Activated B cell treated with CpG ODN at 0.5 μM for 24 hours (primary cell): ENCODE measurements at regions not wholly inside any gene's neighbourhood (a gene's known extent, or its start where the extent isn't known, plus 50 kb on each side); places are given as distances from the start of the nearest gene placed in this dataset.

Experiments used
- ATAC-seq: fragments of 200-7000 bp; cut with Tn5 transposase; one replicate; pipeline ENCODE4 v1.10.0; 2021; ENCODE audit warnings: low read depth, mild to moderate bottlenecking, moderate library complexity
- CTCF ChIA-PET: fragments of 350-600 bp; sonication (Branson Sonifier 250); formaldehyde crosslinking; loops from one replicate; lab custom pipeline; 2021; ENCODE audit warnings: antibody characterized with exemption; lab: Charles Lee
- POLR2A ChIA-PET: fragments of 350-600 bp; sonication (Branson Sonifier 250); formaldehyde crosslinking; loops from one replicate; lab custom pipeline; 2021; ENCODE audit warnings: antibody characterized with exemption; lab: Charles Lee
- DNase-seq: peaks from one replicate; pipeline ENCODE4 v3.0.0; 2022
- H3K27ac Mint-ChIP-seq: one replicate; pipeline ENCODE4 v1.8.0; 2020; ENCODE audit warnings: mixed read lengths
- H3K27me3 Mint-ChIP-seq: one replicate; pipeline ENCODE4 v1.8.0; 2021; ENCODE audit warnings: mixed read lengths
- H3K36me3 Mint-ChIP-seq: one replicate; pipeline ENCODE4 v1.8.0; 2021; ENCODE audit warnings: low read depth, mixed read lengths
- H3K4me1 Mint-ChIP-seq: one replicate; pipeline ENCODE4 v1.8.0; 2021; ENCODE audit warnings: mixed read lengths
- H3K4me3 Mint-ChIP-seq: one replicate; pipeline ENCODE4 v1.8.0; 2020; ENCODE audit warnings: mild to moderate bottlenecking, mixed read lengths
- H3K9me3 Mint-ChIP-seq: one replicate; pipeline ENCODE4 v1.8.0; 2020; ENCODE audit warnings: mixed read lengths
- CTCF ChIP-seq: fragments of 200-600 bp; IDR thresholded peaks from one replicate; pipeline ENCODE4 v1.8.0; 2022; ENCODE audit warnings: antibody characterized with exemption, mild to moderate bottlenecking
- intact Hi-C: fragments of 100-400 bp; cut with micrococcal nuclease; formaldehyde crosslinking; loops from one replicate; pipeline ENCODE4 v1.15.1; 2024

DNA sequence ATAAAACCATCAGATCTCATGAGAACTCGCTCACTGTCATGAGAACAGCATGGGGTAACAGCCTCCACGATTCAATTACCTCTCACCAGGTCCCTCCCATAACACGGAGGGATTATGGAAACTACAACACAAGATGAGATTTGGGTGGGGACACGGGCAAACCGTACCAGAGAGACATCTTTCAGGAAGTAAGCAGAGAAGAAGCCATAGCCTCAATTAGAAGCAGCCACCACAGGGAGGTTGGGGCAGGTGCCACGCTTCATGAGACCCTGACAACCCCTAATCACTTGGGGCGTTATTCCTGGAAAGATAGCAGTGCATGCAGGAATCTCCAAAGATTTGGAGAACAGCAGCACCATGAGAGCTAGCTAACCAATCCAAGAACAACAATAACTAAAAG lies 52.9 kb upstream of the SIRPG start:
- CTCF ChIA-PET, result no interaction called here

GRCh38 chr20:1707588-1708449 lies 50.2 kb upstream of the SIRPG start:
- ChIA-PET POLR2A (no interaction called here), CTCF (no interaction called here)
- intact Hi-C loops, result no loop called here
- Mint-ChIP-seq H3K36me3 (no peaks in the 10 kb centered on the region), H3K27me3 (peaks cover 25% of the 10 kb centered on the region), H3K4me1 (peaks cover 4% of the 10 kb centered on the region), H3K27ac (no peak overlapping the region), H3K9me3 (peaks cover 10% of the 10 kb centered on the region), H3K4me3 (no peak overlapping the region)
- no peak for TF ChIP-seq CTCF
- DNase-seq (no peak), ATAC-seq (no peak)

More for the DNA sequence above, 52.9 kb upstream of the SIRPG start:
- POLR2A ChIA-PET, result no interaction called here
- no peak overlapping the region for H3K27ac Mint-ChIP-seq
- DNase-seq (no peak), ATAC-seq (no peak)
- no peaks in the 10 kb centered on the region for H3K36me3 Mint-ChIP-seq
- TF ChIP-seq CTCF, result no peak
- intact Hi-C loops, result no loop called here
- H3K27me3 Mint-ChIP-seq, result peaks cover 25% of the 10 kb centered on the region
- H3K4me1 Mint-ChIP-seq, result peaks cover 4% of the 10 kb centered on the region
- H3K9me3 Mint-ChIP-seq, result peaks cover 5% of the 10 kb centered on the region
- no peak overlapping the region for H3K4me3 Mint-ChIP-seq
